Body of pancreas (tissue), 4 donors: ENCODE measurements at regions not wholly inside any gene's neighbourhood (a gene's known extent, or its start where the extent isn't known, plus 50 kb on each side); places are given as distances from the start of the nearest gene placed in this dataset.

Source experiments
- ATAC-seq: fragments of 150-250 bp; one replicate; pipeline ENCODE4 v1.9.1; 2016
- DNase-seq, 4 donors: peaks; one replicate each; pipeline ENCODE4 v3.0.0-alpha.2; 2019
- H3K27ac ChIP-seq, 4 donors: fragments of 200-600 bp; sonication (generic); 1 replicate in 3 of 4; 2 replicates in 1 of 4; pipeline versions ENCODE4 v1.5.1 to v1.6.1; 2016 to 2019; ENCODE audit warnings: mild to moderate bottlenecking in 1 of 4, mixed read lengths in 1 of 4, moderate library complexity in 1 of 4
- H3K27me3 ChIP-seq, 2 donors: fragments of 200-600 bp; sonication (generic); one replicate each; pipeline ENCODE4 v1.6.0; 2016; ENCODE audit warnings: mild to moderate bottlenecking in 1 of 2
- H3K36me3 ChIP-seq, 2 donors: fragments of 200-600 bp; sonication (generic); replicated peaks in 1 of 2; 2 replicates each; pipeline ENCODE4 v1.5.1; 2016; ENCODE audit warnings: low read depth in 2 of 2; ENCODE audit not compliant: insufficient read depth in 1 of 2
- H3K4me1 ChIP-seq: fragments of 200-600 bp; sonication (generic); one replicate; pipeline ENCODE4 v1.6.0; 2016
- H3K4me3 ChIP-seq, 2 donors: fragments of 200-600 bp; sonication (generic); 1 replicate in 1 of 2; 2 replicates in 1 of 2; pipeline ENCODE4 v1.5.1; 2016 to 2019
- H3K9me3 ChIP-seq, 3 donors: fragments of 200-600 bp; sonication (generic); 1 replicate in 2 of 3; 2 replicates in 1 of 3; pipeline ENCODE4 v1.5.1; 2016
- POLR2A ChIP-seq, 3 donors: fragments of 450-650 bp; IDR thresholded peaks; one replicate each; pipeline ENCODE4 v1.6.1; 2016; ENCODE audit warnings: antibody characterized with exemption in 3 of 3, mild to moderate bottlenecking in 2 of 3
- whole genome bisulfite sequencing, 2 donors: methylation state at CpG; one replicate each; pipeline ENCODE4 v1.1.5; 2017; 5-methylcytosine and 5-hydroxymethylcytosine counted together
- intact Hi-C: fragments of 100-400 bp; cut with DNase I; formaldehyde crosslinking; loops from one replicate; pipeline ENCODE4 v1.15.1; 2023
- TF ChIP-seq, protein P1 (sequence below), 7 experiments: fragments of 450-650 bp in 4 of 7; fragments of 200-600 bp in 3 of 7; sonication (generic) in 3 of 7; IDR thresholded peaks; one replicate each; pipeline ENCODE4 v1.5.1; 2016 to 2019; ENCODE audit warnings: antibody characterized with exemption in 7 of 7

DNA sequence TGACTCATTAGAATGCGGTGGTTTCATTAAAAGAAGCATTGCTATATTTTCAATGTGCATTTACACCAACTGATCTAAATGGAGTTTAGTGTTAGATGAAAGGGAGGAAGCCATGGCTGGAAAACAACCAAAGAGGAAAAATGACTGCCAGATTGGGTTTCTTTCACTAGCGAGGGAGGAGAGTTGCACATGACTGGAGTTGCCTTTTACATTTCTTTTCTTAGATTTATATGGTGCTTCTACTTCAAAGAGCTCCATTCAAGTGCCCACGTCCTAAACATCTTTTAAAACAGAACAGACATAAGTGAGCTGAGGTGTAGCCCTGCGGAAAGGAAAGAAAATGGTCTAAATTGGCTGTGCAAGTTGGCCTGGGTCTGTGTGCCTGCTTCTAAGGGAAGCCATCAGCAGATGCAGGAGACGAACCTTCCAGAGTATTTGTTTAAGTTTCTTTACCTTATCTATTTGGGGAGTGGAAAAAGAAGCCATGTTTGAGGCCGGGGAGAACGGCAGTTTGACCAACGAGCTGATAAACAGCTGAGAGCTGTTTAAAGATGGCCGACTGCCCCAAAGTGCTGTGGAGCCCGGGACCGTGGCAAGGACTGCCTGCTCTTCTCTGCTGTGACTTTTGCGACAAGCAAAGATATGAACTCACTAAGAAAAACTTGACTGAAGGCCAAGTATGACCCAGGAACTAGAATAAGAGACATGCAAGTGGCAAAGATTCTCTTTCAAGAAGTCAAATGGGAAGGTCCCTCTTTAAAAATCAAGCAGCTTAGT, 327.0 kb downstream of the ZNF516 start:
- Histone ChIP-seq H3K36me3 (no peaks in the 10 kb centered on the region), H3K27ac (no peak overlapping the region), H3K4me1 (no peaks in the 10 kb centered on the region), H3K4me3 (no peak overlapping the region), H3K27me3 (no peaks in the 10 kb centered on the region), H3K9me3 (no peaks in the 10 kb centered on the region)
- ATAC-seq (no peak), DNase-seq (no peak)
- intact Hi-C loops = no loop called here
- WGBS, 2 donors = 39 to 45% methylated on average over 12 of the region's 12 CpGs
- TF ChIP-seq POLR2A (IDR thresholded peaks at IDR 0.05) = no peak
- TF ChIP-seq, protein P1, sequence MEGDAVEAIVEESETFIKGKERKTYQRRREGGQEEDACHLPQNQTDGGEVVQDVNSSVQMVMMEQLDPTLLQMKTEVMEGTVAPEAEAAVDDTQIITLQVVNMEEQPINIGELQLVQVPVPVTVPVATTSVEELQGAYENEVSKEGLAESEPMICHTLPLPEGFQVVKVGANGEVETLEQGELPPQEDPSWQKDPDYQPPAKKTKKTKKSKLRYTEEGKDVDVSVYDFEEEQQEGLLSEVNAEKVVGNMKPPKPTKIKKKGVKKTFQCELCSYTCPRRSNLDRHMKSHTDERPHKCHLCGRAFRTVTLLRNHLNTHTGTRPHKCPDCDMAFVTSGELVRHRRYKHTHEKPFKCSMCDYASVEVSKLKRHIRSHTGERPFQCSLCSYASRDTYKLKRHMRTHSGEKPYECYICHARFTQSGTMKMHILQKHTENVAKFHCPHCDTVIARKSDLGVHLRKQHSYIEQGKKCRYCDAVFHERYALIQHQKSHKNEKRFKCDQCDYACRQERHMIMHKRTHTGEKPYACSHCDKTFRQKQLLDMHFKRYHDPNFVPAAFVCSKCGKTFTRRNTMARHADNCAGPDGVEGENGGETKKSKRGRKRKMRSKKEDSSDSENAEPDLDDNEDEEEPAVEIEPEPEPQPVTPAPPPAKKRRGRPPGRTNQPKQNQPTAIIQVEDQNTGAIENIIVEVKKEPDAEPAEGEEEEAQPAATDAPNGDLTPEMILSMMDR (IDR thresholded peaks at IDR 0.05) = no peak

DNA sequence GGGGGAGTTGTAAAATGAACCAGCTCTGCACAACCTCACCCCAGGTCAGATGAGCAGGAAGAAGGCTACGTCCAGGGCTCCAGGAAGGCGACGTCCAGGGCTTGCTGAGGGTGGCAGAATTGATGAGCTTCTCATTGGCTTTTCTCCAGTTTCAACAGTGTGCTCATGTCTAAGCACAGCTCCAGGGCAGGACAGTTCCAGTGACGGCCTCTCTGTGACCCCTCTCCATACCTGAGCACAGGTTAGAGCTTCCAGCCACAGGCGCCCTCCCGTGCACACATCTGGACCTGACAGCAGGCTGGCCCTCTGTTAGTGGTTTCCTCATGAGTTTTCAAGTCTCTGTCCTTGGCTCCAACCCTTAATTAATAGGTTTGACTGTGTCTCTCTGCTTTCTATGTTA, 327.6 kb downstream of the ZNF516 start:
- ATAC-seq (no peak), DNase-seq (no peak)
- Histone ChIP-seq H3K4me1 (no peaks in the 10 kb centered on the region), H3K27me3 (no peaks in the 10 kb centered on the region), H3K27ac (no peak overlapping the region), H3K36me3 (no peaks in the 10 kb centered on the region), H3K9me3 (no peaks in the 10 kb centered on the region), H3K4me3 (no peak overlapping the region)
- TF ChIP-seq, protein P1 (IDR thresholded peaks at IDR 0.05) = no peak
- no peak for TF ChIP-seq POLR2A (IDR thresholded peaks at IDR 0.05)
- 27 to 34% methylated on average over 6 of the region's 6 CpGs for whole genome bisulfite sequencing, 2 donors
- intact Hi-C loops = no loop called here

DNA sequence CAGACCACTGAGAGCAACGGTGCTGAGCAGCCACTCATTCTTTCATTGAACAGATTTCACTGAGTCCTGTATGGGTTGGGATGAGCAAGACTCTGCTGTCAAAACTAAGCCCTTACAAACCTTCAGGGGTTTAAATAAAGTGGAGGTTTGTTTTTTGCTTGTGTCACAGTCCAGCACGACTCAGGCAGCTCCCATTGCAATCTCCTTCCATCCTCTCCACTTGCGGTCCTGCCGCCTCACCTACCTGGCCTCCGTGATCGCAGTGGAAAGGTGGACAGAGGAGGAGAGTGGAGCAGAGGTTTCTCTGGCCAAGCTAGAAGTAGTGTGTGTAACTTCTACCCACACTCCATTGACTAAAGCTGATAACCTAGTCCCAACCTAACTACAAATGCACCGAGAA, 332.2 kb downstream of the ZNF516 start:
- 65 to 85% methylated on average over 7 of the region's 7 CpGs for WGBS, 2 donors
- Histone ChIP-seq H3K36me3 (no peaks in the 10 kb centered on the region), H3K4me3 (no peak overlapping the region), H3K4me1 (no peaks in the 10 kb centered on the region), H3K27me3 (no peaks in the 10 kb centered on the region), H3K9me3 (no peaks in the 10 kb centered on the region), H3K27ac (no peak overlapping the region)
- ATAC-seq = no peak
- DNase-seq = no peak
- TF ChIP-seq, protein P1 (IDR thresholded peaks at IDR 0.05) = no peak
- TF ChIP-seq POLR2A (IDR thresholded peaks at IDR 0.05) = no peak
- intact Hi-C loops = no loop called here

DNA sequence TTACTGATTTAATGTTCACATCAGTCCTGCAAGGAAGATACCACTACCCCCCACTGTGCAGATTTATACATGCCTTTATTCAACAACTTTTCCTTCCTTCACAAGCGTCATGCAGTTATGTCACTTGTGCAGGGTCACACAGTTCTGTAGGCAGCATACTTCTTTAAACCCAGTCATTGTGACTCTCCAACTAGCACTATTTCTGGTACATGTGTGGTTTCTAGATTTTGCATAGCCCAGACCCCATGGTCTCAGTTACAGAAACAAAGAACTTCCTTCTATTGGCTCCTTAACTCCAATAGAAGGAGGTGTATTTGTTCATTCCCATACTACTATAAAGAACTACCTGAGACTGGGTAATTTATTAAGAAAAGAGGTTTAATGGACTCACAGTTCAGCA, 333.1 kb downstream of the ZNF516 start:
- DNase-seq = no peak
- WGBS, 2 donors = 79 to 89% methylated on average over 1 of the region's 1 CpG
- TF ChIP-seq, protein P1 (IDR thresholded peaks at IDR 0.05) = no peak
- no peak for TF ChIP-seq POLR2A (IDR thresholded peaks at IDR 0.05)

DNA sequence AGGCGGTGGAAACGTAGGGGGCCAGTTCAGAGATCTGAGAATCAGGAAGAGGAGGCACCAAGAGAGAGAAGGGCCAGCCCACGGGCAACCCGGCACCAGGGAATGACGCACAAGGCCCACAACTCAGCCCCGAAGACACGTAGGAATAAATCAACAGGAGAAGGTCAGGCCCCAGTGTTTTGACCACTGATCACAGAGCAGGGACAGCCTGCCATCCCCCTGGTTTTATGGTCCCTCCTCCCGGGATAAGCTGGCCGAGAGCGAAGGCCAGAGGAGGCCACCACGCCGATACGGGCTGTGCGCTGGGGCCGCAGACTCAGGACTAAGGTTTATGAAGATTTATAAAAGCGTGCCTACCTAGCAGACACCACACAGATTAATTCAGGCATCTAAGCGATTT, 341.4 kb downstream of the ZNF516 start:
- WGBS, 2 donors = 78 to 86% methylated on average over 17 of the region's 17 CpGs
- no peak overlapping the region for H3K27ac ChIP-seq
- intact Hi-C loops = no loop called here
- no peak for ATAC-seq
- H3K4me1 ChIP-seq = no peaks in the 10 kb centered on the region
- no peaks in the 10 kb centered on the region for H3K9me3 ChIP-seq
- no peak for DNase-seq
- TF ChIP-seq POLR2A (IDR thresholded peaks at IDR 0.05) = no peak
- TF ChIP-seq, protein P1 (IDR thresholded peaks at IDR 0.05) = no peak
- no peaks in the 10 kb centered on the region for H3K27me3 ChIP-seq
- no peak overlapping the region for H3K4me3 ChIP-seq
- H3K36me3 ChIP-seq = no peaks in the 10 kb centered on the region

More for the DNA sequence above, 333.1 kb downstream of the ZNF516 start:
- no peaks in the 10 kb centered on the region for H3K36me3 ChIP-seq
- H3K4me1 ChIP-seq = no peaks in the 10 kb centered on the region
- H3K4me3 ChIP-seq = no peak overlapping the region
- H3K9me3 ChIP-seq = no peaks in the 10 kb centered on the region
- no peak overlapping the region for H3K27ac ChIP-seq
- intact Hi-C loops = no loop called here
- H3K27me3 ChIP-seq = no peaks in the 10 kb centered on the region
- ATAC-seq = no peak
